Memory B cell (primary cell): ENCODE measurements at regions not wholly inside any gene's neighbourhood (a gene's known extent, or its start where the extent isn't known, plus 50 kb on each side); places are given as distances from the start of the nearest gene placed in this dataset.

ENCODE experiments used
- ATAC-seq: fragments of 150-1000 bp; cut with Tn5 transposase; 2 replicates; pipeline ENCODE4 v1.10.0; 2021; ENCODE audit warnings: low read depth, mild to moderate bottlenecking, moderate library complexity
- DNase-seq, 2 donors: peaks; one replicate each; pipeline ENCODE4 v3.0.0; 2022; ENCODE audit warnings: low spot score in 2 of 2
- H3K27ac Mint-ChIP-seq: one replicate; pipeline ENCODE4 v1.8.0; 2022; ENCODE audit warnings: mild to moderate bottlenecking, moderate library complexity, mixed read lengths
- H3K27me3 Mint-ChIP-seq: one replicate; pipeline ENCODE4 v1.8.0; 2022; ENCODE audit warnings: mixed read lengths
- H3K36me3 Mint-ChIP-seq: one replicate; pipeline ENCODE4 v1.8.0; 2022; ENCODE audit warnings: mild to moderate bottlenecking, mixed read lengths
- H3K4me1 Mint-ChIP-seq: one replicate; pipeline ENCODE4 v1.8.0; 2022; ENCODE audit warnings: mixed read lengths
- H3K4me3 Mint-ChIP-seq: one replicate; pipeline ENCODE4 v1.8.0; 2022; ENCODE audit warnings: mild to moderate bottlenecking, moderate library complexity, mixed read lengths
- H3K9me3 Mint-ChIP-seq: one replicate; pipeline ENCODE4 v1.8.0; 2022; ENCODE audit warnings: mixed read lengths

DNA sequence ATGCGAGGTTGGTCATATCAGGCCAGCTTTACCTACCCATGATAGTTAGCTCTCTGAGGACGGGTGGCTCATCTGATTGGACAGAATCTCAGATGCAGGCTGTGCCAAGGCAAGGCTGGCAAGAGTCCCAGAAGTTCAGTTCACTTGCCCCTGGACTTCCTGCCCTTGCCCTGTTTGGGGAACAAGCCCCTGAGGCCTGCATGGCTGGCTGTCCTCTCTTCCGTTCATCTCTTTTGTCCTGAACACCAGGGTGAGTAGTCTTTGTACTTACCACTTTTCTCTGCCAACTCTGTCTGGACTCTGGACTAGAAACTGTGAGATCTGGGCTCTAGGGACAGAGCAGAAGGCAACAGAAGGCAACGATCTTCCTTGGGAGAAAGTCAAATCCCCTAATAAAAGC, 769.9 kb downstream of the QKI start:
- no peak for DNase-seq
- Mint-ChIP-seq H3K9me3 (no peaks in the 10 kb centered on the region), H3K27me3 (no peaks in the 10 kb centered on the region), H3K4me3 (no peak overlapping the region), H3K36me3 (no peaks in the 10 kb centered on the region), H3K4me1 (no peaks in the 10 kb centered on the region), H3K27ac (no peak overlapping the region)
- no peak for ATAC-seq

GRCh38 chr6:164183556-164184123, 769.1 kb downstream of the QKI start:
- ATAC-seq (no peak), DNase-seq (no peak)
- Mint-ChIP-seq H3K4me1 (no peaks in the 10 kb centered on the region), H3K27ac (no peak overlapping the region), H3K36me3 (no peaks in the 10 kb centered on the region), H3K9me3 (no peaks in the 10 kb centered on the region), H3K27me3 (no peaks in the 10 kb centered on the region), H3K4me3 (no peak overlapping the region)

DNA sequence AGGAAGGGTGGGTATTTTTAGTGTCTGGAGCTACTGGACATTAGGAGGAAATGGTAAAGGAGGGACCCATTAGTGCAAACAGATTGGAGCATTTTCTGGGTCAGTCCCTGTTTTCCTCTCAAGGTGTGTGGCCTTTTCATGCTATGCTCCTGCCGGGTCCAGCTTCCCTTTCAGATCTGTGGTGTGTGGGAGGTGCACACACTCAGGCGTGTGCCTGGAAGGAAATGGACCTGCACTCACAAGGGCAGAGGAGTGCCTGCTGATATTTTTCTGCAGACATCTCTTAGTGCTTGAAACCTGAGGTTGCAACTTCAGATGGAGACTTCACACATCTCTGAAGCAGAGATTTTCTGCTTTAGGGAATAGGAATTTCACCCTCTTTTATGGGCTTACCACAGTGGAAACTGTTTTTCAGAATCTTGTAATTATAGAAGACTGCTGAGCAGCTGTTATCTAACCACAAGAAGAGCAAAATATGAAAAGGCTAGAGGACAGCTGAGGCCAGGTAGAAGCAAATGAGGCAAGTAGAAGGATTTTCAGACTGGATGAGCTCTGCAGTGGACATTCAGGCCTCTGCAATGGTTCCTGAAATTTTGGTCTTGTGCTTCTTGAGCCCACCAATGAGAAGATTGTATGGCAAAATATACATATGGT, 764.3 kb downstream of the QKI start:
- no peak overlapping the region for H3K4me3 Mint-ChIP-seq
- no peak for DNase-seq
- H3K27ac Mint-ChIP-seq: no peak overlapping the region
- no peak for ATAC-seq
- H3K4me1 Mint-ChIP-seq: no peaks in the 10 kb centered on the region
- no peaks in the 10 kb centered on the region for H3K27me3 Mint-ChIP-seq
- H3K36me3 Mint-ChIP-seq: no peaks in the 10 kb centered on the region
- no peaks in the 10 kb centered on the region for H3K9me3 Mint-ChIP-seq

GRCh38 chr6:164169355-164169754, 754.8 kb downstream of the QKI start:
- H3K27me3 Mint-ChIP-seq: no peaks in the 10 kb centered on the region
- H3K27ac Mint-ChIP-seq: no peak overlapping the region
- no peak overlapping the region for H3K4me3 Mint-ChIP-seq
- ATAC-seq (no peak), DNase-seq (no peak)
- no peaks in the 10 kb centered on the region for H3K9me3 Mint-ChIP-seq
- no peaks in the 10 kb centered on the region for H3K36me3 Mint-ChIP-seq
- no peaks in the 10 kb centered on the region for H3K4me1 Mint-ChIP-seq

DNA sequence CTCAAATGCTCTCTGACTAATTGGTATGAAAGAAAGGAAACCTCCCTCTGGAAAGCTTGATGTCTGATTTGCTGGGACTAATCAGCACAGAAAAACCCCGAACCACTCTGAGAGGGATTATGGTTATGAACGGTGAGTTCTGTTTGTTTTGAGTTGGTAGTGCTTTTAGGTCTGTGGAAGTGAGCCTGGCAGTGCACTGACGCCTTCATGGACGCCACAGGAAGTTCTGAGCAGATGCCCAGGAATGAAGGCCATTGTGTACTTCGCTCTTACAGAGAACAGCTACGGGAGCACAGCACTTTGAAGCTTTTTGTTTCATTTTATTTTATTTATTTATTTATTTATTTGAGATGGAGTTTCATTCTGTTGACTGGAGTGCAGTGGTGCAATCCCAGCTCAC, 754.1 kb downstream of the QKI start:
- Mint-ChIP-seq H3K9me3 (no peaks in the 10 kb centered on the region), H3K27me3 (no peaks in the 10 kb centered on the region), H3K27ac (no peak overlapping the region)

DNA sequence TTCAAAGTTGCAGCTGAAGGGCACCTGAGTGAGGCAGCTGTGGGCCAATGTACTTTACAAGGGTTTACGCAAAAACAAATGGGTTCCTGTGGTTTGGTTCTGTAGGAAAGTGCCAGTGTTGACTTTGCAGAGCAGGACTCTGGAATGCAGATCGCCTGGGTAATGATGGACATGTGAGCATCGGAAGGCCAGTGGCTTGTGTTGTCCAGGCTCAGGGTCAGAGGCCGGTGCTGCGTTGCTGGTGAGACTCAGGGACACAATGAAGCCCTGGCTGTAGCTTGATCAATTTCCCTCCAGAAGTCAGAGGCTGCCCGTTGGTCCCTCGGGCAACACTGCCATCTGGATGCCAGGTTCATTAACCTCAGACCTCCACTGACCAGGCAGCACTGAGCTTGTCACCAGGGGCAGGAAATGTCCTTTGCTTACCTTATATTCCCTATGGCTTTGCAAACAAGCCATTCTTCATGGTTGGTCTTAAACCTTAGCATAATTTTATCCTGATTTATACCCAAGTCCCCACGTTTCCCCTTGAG, 753.4 kb downstream of the QKI start:
- ATAC-seq: no peak
- Mint-ChIP-seq H3K27me3 (no peaks in the 10 kb centered on the region), H3K4me1 (no peaks in the 10 kb centered on the region), H3K36me3 (no peaks in the 10 kb centered on the region), H3K9me3 (no peaks in the 10 kb centered on the region), H3K27ac (no peak overlapping the region), H3K4me3 (no peak overlapping the region)
- DNase-seq: no peak

More for the DNA sequence above, 754.1 kb downstream of the QKI start:
- ATAC-seq: no peak
- Mint-ChIP-seq H3K4me1 (no peaks in the 10 kb centered on the region), H3K4me3 (no peak overlapping the region), H3K36me3 (no peaks in the 10 kb centered on the region)
- no peak for DNase-seq

GRCh38 chr6:164166996-164167395, 752.5 kb downstream of the QKI start:
- DNase-seq: no peak
- Mint-ChIP-seq H3K27me3 (no peaks in the 10 kb centered on the region), H3K4me3 (no peak overlapping the region), H3K36me3 (no peaks in the 10 kb centered on the region), H3K9me3 (no peaks in the 10 kb centered on the region), H3K4me1 (no peaks in the 10 kb centered on the region), H3K27ac (no peak overlapping the region)
- no peak for ATAC-seq

GRCh38 chr6:164166515-164166914, 752.0 kb downstream of the QKI start:
- H3K9me3 Mint-ChIP-seq: no peaks in the 10 kb centered on the region
- no peak for ATAC-seq
- H3K27ac Mint-ChIP-seq: no peak overlapping the region
- H3K4me1 Mint-ChIP-seq: no peaks in the 10 kb centered on the region
- H3K36me3 Mint-ChIP-seq: no peaks in the 10 kb centered on the region
- H3K4me3 Mint-ChIP-seq: no peak overlapping the region
- H3K27me3 Mint-ChIP-seq: no peaks in the 10 kb centered on the region
- no peak for DNase-seq

GRCh38 chr6:164164876-164165275, 750.4 kb downstream of the QKI start:
- H3K27me3 Mint-ChIP-seq: no peaks in the 10 kb centered on the region
- no peaks in the 10 kb centered on the region for H3K4me1 Mint-ChIP-seq
- no peak for DNase-seq
- H3K4me3 Mint-ChIP-seq: no peak overlapping the region
- ATAC-seq: no peak
- peaks cover 4% of the 10 kb centered on the region for H3K9me3 Mint-ChIP-seq
- H3K27ac Mint-ChIP-seq: no peak overlapping the region
- no peaks in the 10 kb centered on the region for H3K36me3 Mint-ChIP-seq

- no peak overlapping the region for H3K27ac Mint-ChIP-seq
- no peak for ATAC-seq
- H3K27me3 Mint-ChIP-seq: peaks cover 2% of the 10 kb centered on the region
These were observed 748.7 kb downstream of the QKI start for GRCh38 chr6:164163239-164163638.

DNA sequence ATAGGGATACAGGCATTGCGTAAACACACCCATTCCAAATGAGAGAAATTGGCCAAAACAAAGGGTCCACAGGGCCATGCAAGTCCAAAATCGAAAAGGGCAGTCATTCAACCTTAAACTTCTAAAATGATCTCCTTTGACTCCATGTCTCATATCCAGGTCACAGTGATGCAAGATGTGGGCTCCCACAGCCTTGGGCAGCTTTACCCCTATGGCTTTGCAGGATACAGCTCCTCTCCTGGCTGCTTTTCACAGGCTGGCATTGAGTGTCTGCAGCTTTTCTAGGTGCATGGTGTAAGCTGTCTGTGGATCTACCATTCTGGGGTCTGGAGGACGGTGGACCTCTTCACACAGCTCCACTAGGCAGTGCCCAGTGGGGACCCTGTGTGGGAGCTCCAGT, 744.5 kb downstream of the QKI start:
- no peaks in the 10 kb centered on the region for H3K4me1 Mint-ChIP-seq
- ATAC-seq (no peak), DNase-seq (no peak)
- H3K4me3 Mint-ChIP-seq: no peak overlapping the region
- H3K27me3 Mint-ChIP-seq: peaks cover 7% of the 10 kb centered on the region
- H3K36me3 Mint-ChIP-seq: no peaks in the 10 kb centered on the region
- H3K27ac Mint-ChIP-seq: no peak overlapping the region
- H3K9me3 Mint-ChIP-seq: peaks cover 14% of the 10 kb centered on the region

More at GRCh38 chr6:164163239-164163638, 748.7 kb downstream of the QKI start:
- DNase-seq: no peak
- H3K36me3 Mint-ChIP-seq: no peaks in the 10 kb centered on the region
- no peak overlapping the region for H3K4me3 Mint-ChIP-seq
- peaks cover 5% of the 10 kb centered on the region for H3K9me3 Mint-ChIP-seq
- H3K4me1 Mint-ChIP-seq: no peaks in the 10 kb centered on the region

DNA sequence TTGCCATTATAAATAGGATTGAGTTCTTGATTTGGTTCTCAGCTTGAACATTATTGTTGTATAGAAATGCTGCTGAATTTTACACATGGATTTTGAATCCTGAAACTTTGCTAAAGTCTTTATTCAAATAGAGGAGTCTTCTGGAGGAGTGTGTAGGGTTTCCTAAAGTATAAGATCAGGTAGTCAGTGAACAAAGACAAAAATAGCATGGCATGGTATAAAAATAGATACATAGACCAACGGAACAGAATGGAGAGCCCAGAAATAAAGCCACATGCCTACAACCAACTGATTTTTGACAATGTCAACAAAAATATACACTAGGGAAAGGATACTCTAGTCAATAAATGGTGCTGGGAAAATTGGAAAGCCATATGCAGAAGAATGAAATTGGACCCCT, 740.1 kb downstream of the QKI start:
- Mint-ChIP-seq H3K36me3 (no peaks in the 10 kb centered on the region), H3K27me3 (peaks cover 7% of the 10 kb centered on the region), H3K9me3 (peaks cover 10% of the 10 kb centered on the region), H3K27ac (no peak overlapping the region), H3K4me1 (no peaks in the 10 kb centered on the region), H3K4me3 (no peak overlapping the region)
- ATAC-seq (no peak), DNase-seq (no peak)

- no peak for DNase-seq
- H3K36me3 Mint-ChIP-seq: no peaks in the 10 kb centered on the region
- H3K27me3 Mint-ChIP-seq: peaks cover 6% of the 10 kb centered on the region
- H3K4me1 Mint-ChIP-seq: no peaks in the 10 kb centered on the region
- no peak for ATAC-seq
- no peak overlapping the region for H3K4me3 Mint-ChIP-seq
- peaks cover 4% of the 10 kb centered on the region for H3K9me3 Mint-ChIP-seq
- H3K27ac Mint-ChIP-seq: no peak overlapping the region
These were observed 738.1 kb downstream of the QKI start for GRCh38 chr6:164152611-164153010.

DNA sequence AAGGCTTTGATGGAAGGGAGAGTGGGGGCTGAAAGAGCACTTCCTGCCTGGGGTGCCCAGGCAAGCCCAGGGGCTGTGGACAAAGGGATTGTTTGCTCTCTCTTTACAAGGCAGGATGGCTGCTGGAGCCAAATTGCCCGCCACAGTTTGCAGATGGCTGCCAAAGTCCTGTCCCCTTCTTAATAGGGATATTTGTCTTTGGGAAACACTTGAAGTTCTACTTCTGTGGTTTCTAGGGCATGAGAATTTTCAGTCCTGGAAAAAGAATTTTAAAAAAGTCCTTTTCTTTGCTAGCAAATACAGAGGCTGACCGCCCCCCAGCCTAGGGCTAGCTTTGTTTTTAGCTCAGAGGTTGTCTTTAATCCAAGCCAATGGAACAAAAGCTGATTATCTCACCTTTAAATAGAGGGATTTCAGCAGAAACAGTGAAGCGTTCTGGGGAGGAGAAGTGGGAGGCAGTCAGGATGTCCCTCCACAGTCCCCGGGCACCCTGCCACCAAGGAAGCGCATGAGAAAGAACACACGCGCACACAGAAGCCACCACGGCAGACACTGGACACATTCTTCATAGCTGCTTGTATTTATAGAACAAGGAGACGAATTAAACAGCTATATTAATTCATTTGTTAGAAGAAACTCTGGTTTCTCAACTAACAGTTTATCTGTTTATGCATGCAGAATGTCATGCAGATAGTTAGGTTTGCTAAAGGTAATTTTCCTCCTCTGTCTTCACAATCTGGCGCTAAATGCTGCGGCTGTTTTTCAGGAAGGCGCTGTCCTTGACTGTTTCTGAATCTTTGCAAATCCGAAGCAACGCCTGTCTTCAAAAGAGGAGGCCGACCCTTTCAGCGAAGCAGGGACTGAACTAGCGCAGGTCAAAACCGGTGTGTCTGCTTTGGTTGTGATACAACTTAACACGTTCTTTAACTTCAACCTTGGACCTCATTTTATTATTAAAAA, 736.9 kb downstream of the QKI start:
- H3K36me3 Mint-ChIP-seq: no peaks in the 10 kb centered on the region
- peaks cover 4% of the 10 kb centered on the region for H3K27me3 Mint-ChIP-seq
- H3K4me1 Mint-ChIP-seq: no peaks in the 10 kb centered on the region
- no peaks in the 10 kb centered on the region for H3K9me3 Mint-ChIP-seq
- no peak overlapping the region for H3K27ac Mint-ChIP-seq
- H3K4me3 Mint-ChIP-seq: no peak overlapping the region
- no peak for ATAC-seq
- no peak for DNase-seq
